Heart right ventricle (tissue), 16 donors: ENCODE measurements at regions not wholly inside any gene's neighbourhood (a gene's known extent, or its start where the extent isn't known, plus 50 kb on each side); places are given as distances from the start of the nearest gene placed in this dataset.
"Not testable (repeated sequence)": the region's sequence is repeated elsewhere in the genome, so short reads cannot be mapped to it uniquely, and the experiment has no call there.

Experiments
- ATAC-seq, 8 donors: fragments of 200-7000 bp; cut with Tn5 transposase; one replicate each; pipeline ENCODE4 v1.9.1; 2020; ENCODE audit warnings: mild to moderate bottlenecking in 8 of 8, moderate library complexity in 8 of 8, moderate number of reproducible peaks in 1 of 8
- DNase-seq, 2 donors: peaks; one replicate each; pipeline ENCODE4 v3.0.0-alpha.2; 2020
- H3K27ac ChIP-seq, 10 donors: fragments of 200-600 bp; sonication (generic) in 2 of 10; one replicate each; pipeline versions ENCODE4 v1.5.0 to v1.8.0; 2020 to 2022; ENCODE audit warnings: mild to moderate bottlenecking in 3 of 10
- H3K27me3 ChIP-seq, 7 donors: fragments of 200-600 bp; one replicate each; pipeline ENCODE4 v1.8.0; 2021 to 2022; ENCODE audit warnings: mild to moderate bottlenecking in 2 of 7
- H3K36me3 ChIP-seq, 9 donors: fragments of 200-600 bp; sonication (generic) in 1 of 9; one replicate each; pipeline versions ENCODE4 v1.5.0 to v1.8.0; 2020 to 2022; ENCODE audit warnings: mild to moderate bottlenecking in 2 of 9
- H3K4me1 ChIP-seq, 9 donors: fragments of 200-600 bp; sonication (generic) in 1 of 9; one replicate each; pipeline versions ENCODE4 v1.5.0 to v1.8.0; 2020 to 2022; ENCODE audit warnings: mild to moderate bottlenecking in 4 of 9
- H3K4me3 ChIP-seq, 10 donors: fragments of 200-600 bp; sonication (generic) in 2 of 10; one replicate each; pipeline versions ENCODE4 v1.5.0 to v1.8.0; 2020 to 2022; ENCODE audit warnings: mild to moderate bottlenecking in 7 of 10, moderate library complexity in 2 of 10
- H3K9me3 ChIP-seq, 11 donors: fragments of 200-600 bp in 10 of 11; sonication (generic) in 2 of 11; one replicate each; pipeline versions ENCODE4 v1.5.0 to v1.8.0; 2013 to 2022; ENCODE audit warnings: mild to moderate bottlenecking in 2 of 11, control low read depth in 1 of 11, moderate library complexity in 1 of 11
- CTCF ChIP-seq, 9 donors: fragments of 200-600 bp; sonication (generic) in 2 of 9; IDR thresholded peaks; one replicate each; pipeline versions ENCODE4 v1.5.0 to v1.8.0; 2021 to 2022; ENCODE audit warnings: antibody characterized with exemption in 9 of 9, mild to moderate bottlenecking in 5 of 9, moderate library complexity in 1 of 9
- whole genome bisulfite sequencing, 2 donors: extraction: QIAGEN DNeasy Blood & Tissue Kit; methylation state at CpG; one replicate each; pipeline ENCODE4 v1.1.7; 2013; ENCODE audit warnings: inconsistent platforms in 1 of 2; 5-methylcytosine and 5-hydroxymethylcytosine counted together
- intact Hi-C, 10 donors: fragments of 100-400 bp; cut with DNase I; formaldehyde crosslinking; loops; one replicate each; pipeline versions ENCODE4 v1.11.1 to v1.14.2; 2022
- donor health status: Arrhythmogenic right ventricular cardiomyopathy.
- donor health status: ischemic (EF 13 %, LVEDD 7.1; RV severe dilation, severe dysfunction).
- donor health status: healthy with polysubstance abuse.
- donor health status: DM: no; HTN: yes; CAD: no.
- donor health status: DM: no; HTN: no; CAD: no.
- donor health status: ischemic (EF 25% LVEDD 6.9; RV normal size, moderate dysfunction).
- donor health status: ischemic (EF 25% LVEDD 5.7; RV mildly dilated, moderate dysfunction).
- donor health status: healthy.
- donor health status: DM: yes; HTN: yes; CAD: no.
- donor health status: Ischemic cardiomyopathy.
- donor health status: ischemic (EF 35%, LVEDD 5.7; RV mildly dilated, moderate dysfunction).
- donor health status: nonischemic (EF 11% LVEDD 7.7; RV severe dilation, severe dysfunction).
- donor health status: DM: yes; HTN: yes; CAD: no.
- donor health status: PGD.
- donor health status: ischemic (EF 29% LVEDD 5.4; RV normal size, mild dysfunction).
- donor health status: nonischemic (EF 23%, LVEDD 6.1; RV moderate dilation, normal function).

- ATAC-seq (peak in 4 of 8 donors; percentile 48 to 82 (median 64)), DNase-seq (peak; percentile 4 to 13)
- Histone ChIP-seq H3K27ac (no peak overlapping the region), H3K9me3 (no peaks in the 10 kb centered on the region), H3K36me3 (no peaks in the 10 kb centered on the region), H3K4me3 (no peak overlapping the region), H3K4me1 (no peaks in the 10 kb centered on the region), H3K27me3 (no peaks in the 10 kb centered on the region)
- 38 to 45% methylated on average over 6 to 9 of the region's 9 CpGs for WGBS, 2 donors
- intact Hi-C loops: no loop called here
- TF ChIP-seq CTCF (IDR thresholded peaks at IDR 0.05): peak in 2 of 9 donors; percentile 9 to 21
These were observed 341.2 kb upstream of the USP9Y start for GRCh38 chrY:12359867-12360266.

- intact Hi-C loops: no loop called here
- 77 to 84% methylated on average over 9 of the region's 9 CpGs for WGBS, 2 donors
These were observed 340.5 kb upstream of the USP9Y start for GRCh38 chrY:12360496-12360895.

GRCh38 chrY:12365311-12365910, 335.6 kb upstream of the USP9Y start:
- H3K27me3 ChIP-seq: no peaks in the 10 kb centered on the region
- no peak for TF ChIP-seq CTCF (IDR thresholded peaks at IDR 0.05)
- H3K27ac ChIP-seq: no peak overlapping the region
- H3K4me3 ChIP-seq: no peak overlapping the region
- ATAC-seq (no peak), DNase-seq (no peak)
- no peaks in the 10 kb centered on the region for H3K9me3 ChIP-seq
- H3K36me3 ChIP-seq: no peaks in the 10 kb centered on the region
- no peaks in the 10 kb centered on the region for H3K4me1 ChIP-seq
- intact Hi-C loops: no loop called here
- WGBS, 2 donors: 49 to 63% methylated on average over 5 of the region's 5 CpGs

More at GRCh38 chrY:12360496-12360895, 340.5 kb upstream of the USP9Y start:
- ATAC-seq: no peak
- no peaks in the 10 kb centered on the region for H3K27me3 ChIP-seq
- H3K27ac ChIP-seq: no peak overlapping the region
- H3K4me1 ChIP-seq: no peaks in the 10 kb centered on the region
- no peaks in the 10 kb centered on the region for H3K9me3 ChIP-seq
- no peak overlapping the region for H3K4me3 ChIP-seq
- TF ChIP-seq CTCF (IDR thresholded peaks at IDR 0.05): no peak
- H3K36me3 ChIP-seq: no peaks in the 10 kb centered on the region
- no peak for DNase-seq

GRCh38 chrY:12374588-12374987, 326.4 kb upstream of the USP9Y start:
- ATAC-seq, H3K27me3 ChIP-seq, H3K27ac ChIP-seq, H3K36me3 ChIP-seq, intact Hi-C loops, H3K9me3 ChIP-seq, H3K4me3 ChIP-seq, DNase-seq, H3K4me1 ChIP-seq: not testable (repeated sequence)
- WGBS, 2 donors: 86 to 90% methylated on average over 2 of the region's 2 CpGs

GRCh38 chrY:12391655-12392559, 309.1 kb upstream of the USP9Y start:
- DNase-seq, H3K36me3 ChIP-seq, H3K9me3 ChIP-seq, H3K27me3 ChIP-seq, H3K4me1 ChIP-seq, H3K4me3 ChIP-seq, ATAC-seq, intact Hi-C loops, H3K27ac ChIP-seq: not testable (repeated sequence)
- WGBS, 2 donors: 47% methylated on average over 16 to 17 of the region's 17 CpGs
